ENCODE measurements at regions not wholly inside any gene's neighbourhood (a gene's known extent, or its start where the extent isn't known, plus 50 kb on each side); places are given as distances from the start of the nearest gene placed in this dataset.

- CTCF ChIA-PET, result interaction anchor here (0.7 kb wide), 1 partner anchor 194 kb away, joined by 7 read pairs; no protein-coding TSS in a partner anchor
These were observed 904.6 kb upstream of the LRRN3 start for GRCh38 chr7:110186334-110186733.

More at GRCh38 chr7:110186334-110186733, 904.6 kb upstream of the LRRN3 start:
- Histone ChIP-seq H2AK9ac (replicated peaks; ENCODE audit: low read depth, low read length, poor library complexity) (no peak overlapping the region), H3K4ac (ENCODE audit: low read depth, low read length) (no peak overlapping the region), H3K23ac (ENCODE audit: low read depth, low read length) (no peak overlapping the region), H4K20me1 (ENCODE audit: insufficient read depth, low read length) (no peaks in the 10 kb centered on the region), H3K4me3 (ENCODE audit: insufficient read depth, low read depth, low read length) (no peak overlapping the region), H3K9me1 (ENCODE audit: insufficient read depth, low read length) (no peaks in the 10 kb centered on the region), H2BK5ac (ENCODE audit: low read depth, low read length, poor library complexity, severe bottlenecking) (no peak overlapping the region), H4K91ac (ENCODE audit: insufficient read depth, low read depth, low read length) (no peak overlapping the region), H3K27me3 (ENCODE audit: control insufficient read depth, insufficient read depth, low read length) (no peaks in the 10 kb centered on the region), H3K18ac (ENCODE audit: low read depth, low read length) (no peak overlapping the region), H2BK120ac (ENCODE audit: low read depth, low read length) (no peak overlapping the region), H3K36me3 (ENCODE audit: control insufficient read depth, insufficient read depth, low read length) (no peaks in the 10 kb centered on the region), H4K5ac (ENCODE audit: low read depth, low read length) (no peak overlapping the region), H3K79me1 (ENCODE audit: low read depth in 1 of 2, low read length in 2 of 2) (no peaks in the 10 kb centered on the region), H3K4me1 (ENCODE audit: control insufficient read depth, insufficient read depth, low read length) (no peaks in the 10 kb centered on the region), H3K9ac (ENCODE audit: low read depth, low read length) (no peak overlapping the region), H2AFZ (replicated peaks; ENCODE audit: low read length, poor library complexity) (no peak overlapping the region), H3K14ac (replicated peaks; ENCODE audit: low read depth, low read length) (no peak overlapping the region), H4K8ac (ENCODE audit: low read depth in 2 of 2, low read length in 2 of 2) (no peak overlapping the region), H3K4me2 (ENCODE audit: low read depth, low read length) (no peak overlapping the region), H3K9me3 (ENCODE audit: control insufficient read depth, insufficient read depth, low read length) (no peaks in the 10 kb centered on the region; the same call in 1 of the 2 replicates), H2BK15ac (ENCODE audit: low read depth, low read length) (no peak overlapping the region), H3K27ac (ENCODE audit: insufficient read depth, low read length) (no peak overlapping the region), H3K56ac (ENCODE audit: extremely low read depth, insufficient read depth, low read length) (no peak overlapping the region), H2AK5ac (ENCODE audit: low read depth, low read length) (no peak overlapping the region), H2BK20ac (ENCODE audit: low read depth, low read length) (no peak overlapping the region)
- dilution Hi-C loops (cut with HindIII; ENCODE audit: low sequenced_read_pairs, unreplicated experiment), result no loop called here
- in situ Hi-C loops (cut with MboI; ENCODE audit: low sequenced_read_pairs), result no loop called here
- no CpG with 5 or more reads among the region's 2 CpGs for WGBS, 2 experiments (ENCODE audit: extremely low coverage in 2 of 2, insufficient read length in 1 of 2)
- no peak for ATAC-seq (ENCODE audit: low read depth)
- no TSS peak for BruUV-seq (replicated peaks)
- intact Hi-C loops (cut with micrococcal nuclease), result no loop called here
- POLR2A ChIA-PET (ENCODE audit: unreplicated experiment), result no interaction called here
- no peak for DNase-seq
- peak; percentile 57 for TF ChIP-seq CEBPB (IDR thresholded peaks at IDR 0.05; ENCODE audit: low read depth, low read length)
- TF ChIP-seq RFX5 (IDR thresholded peaks at IDR 0.05; ENCODE audit: low read depth, low read length), result no peak
- TF ChIP-seq BHLHE40 (IDR thresholded peaks at IDR 0.05; ENCODE audit: low read depth, low read length), result no peak
